Upper lobe of left lung (tissue), 6 donors: ENCODE measurements at regions not wholly inside any gene's neighbourhood (a gene's known extent, or its start where the extent isn't known, plus 50 kb on each side); places are given as distances from the start of the nearest gene placed in this dataset.

Experiments used
- ATAC-seq, 2 donors: fragments of 200-7000 bp; cut with Tn5 transposase; one replicate each; pipeline ENCODE4 v1.9.1; 2022; ENCODE audit warnings: mild to moderate bottlenecking in 2 of 2, moderate library complexity in 2 of 2; ENCODE audit not compliant: low FRiP score in 2 of 2
- DNase-seq, 2 donors: peaks; one replicate each; pipeline ENCODE4 v3.0.0-alpha.2; 2019 to 2020
- H3K27ac ChIP-seq, 4 donors: fragments of 200-600 bp; sonication (generic); one replicate each; pipeline ENCODE4 v1.5.1; 2016 to 2019
- H3K27me3 ChIP-seq, 4 donors: fragments of 200-600 bp; sonication (generic); one replicate each; pipeline ENCODE4 v1.5.1; 2017 to 2019
- H3K36me3 ChIP-seq, 4 donors: fragments of 200-600 bp; sonication (generic); one replicate each; pipeline ENCODE4 v1.5.1; 2016 to 2019
- H3K4me1 ChIP-seq, 4 donors: fragments of 200-600 bp; sonication (generic); one replicate each; pipeline ENCODE4 v1.5.1; 2018 to 2019
- H3K4me3 ChIP-seq, 4 donors: fragments of 200-600 bp; sonication (generic); one replicate each; pipeline ENCODE4 v1.5.1; 2017 to 2019; ENCODE audit warnings: mild to moderate bottlenecking in 2 of 4, moderate library complexity in 1 of 4
- H3K9me3 ChIP-seq, 4 donors: fragments of 200-600 bp; sonication (generic); one replicate each; pipeline ENCODE4 v1.5.1; 2018 to 2019
- CTCF ChIP-seq, 6 experiments: fragments of 450-650 bp in 4 of 6; fragments of 200-600 bp in 2 of 6; sonication (generic) in 2 of 6; IDR thresholded peaks; one replicate each; pipeline ENCODE4 v1.5.1; 2016 to 2019; ENCODE audit warnings: antibody characterized with exemption in 6 of 6
- EP300 ChIP-seq, 4 donors: sonication (generic); formaldehyde crosslinking; IDR thresholded peaks; one replicate each; pipeline ENCODE4 v1.5.1; 2017; ENCODE audit warnings: antibody characterized with exemption in 4 of 4, control low read depth in 2 of 4
- POLR2A ChIP-seq, 4 donors: fragments of 450-650 bp; IDR thresholded peaks; one replicate each; pipeline ENCODE4 v1.5.1; 2016 to 2017; ENCODE audit warnings: antibody characterized with exemption in 4 of 4, mild to moderate bottlenecking in 2 of 4
- POLR2AphosphoS5 ChIP-seq, 2 donors: sonication (generic); formaldehyde crosslinking; IDR thresholded peaks; one replicate each; pipeline ENCODE4 v1.5.1; 2017; ENCODE audit warnings: antibody characterized with exemption in 2 of 2
- WGBS, 2 donors: methylation state at CpG; one replicate each; pipeline ENCODE4 v1.1.5; 2017 to 2018; 5-methylcytosine and 5-hydroxymethylcytosine counted together
- donor health status: DM: no; HTN: no; CAD: no; lungs with moderate emphysema.
- donor health status: DM: no; HTN: yes; CAD: no; lungs with severe emphysema.

GRCh38 chr3:13217736-13218540, 144.7 kb upstream of the IQSEC1 start:
- no peaks in the 10 kb centered on the region for H3K9me3 ChIP-seq
- H3K4me3 ChIP-seq, result no peak overlapping the region
- no peak overlapping the region for H3K27ac ChIP-seq
- no peaks in the 10 kb centered on the region for H3K36me3 ChIP-seq
- TF ChIP-seq POLR2A (IDR thresholded peaks at IDR 0.05) (no peak), POLR2AphosphoS5 (IDR thresholded peaks at IDR 0.05) (no peak), EP300 (IDR thresholded peaks at IDR 0.05) (no peak), CTCF (IDR thresholded peaks at IDR 0.05) (no peak)
- H3K27me3 ChIP-seq, result no peaks in the 10 kb centered on the region
- ATAC-seq (no peak), DNase-seq (no peak)
- no peaks in the 10 kb centered on the region for H3K4me1 ChIP-seq
- 84 to 91% methylated on average over 5 to 9 of the region's 9 CpGs for WGBS, 2 donors

- Histone ChIP-seq H3K27ac (no peak overlapping the region), H3K4me1 (no peaks in the 10 kb centered on the region), H3K27me3 (no peaks in the 10 kb centered on the region), H3K36me3 (no peaks in the 10 kb centered on the region), H3K9me3 (no peaks in the 10 kb centered on the region), H3K4me3 (no peak overlapping the region)
- DNase-seq, result no peak
- WGBS, 2 donors, result 89 to 94% methylated on average over 2 of the region's 2 CpGs
- TF ChIP-seq CTCF (IDR thresholded peaks at IDR 0.05), result no peak
- no peak for TF ChIP-seq EP300 (IDR thresholded peaks at IDR 0.05)
- TF ChIP-seq POLR2AphosphoS5 (IDR thresholded peaks at IDR 0.05), result no peak
- TF ChIP-seq POLR2A (IDR thresholded peaks at IDR 0.05), result no peak
- ATAC-seq, result no peak
Measured at GRCh38 chr3:13217253-13217652, 144.0 kb upstream of the IQSEC1 start.

- no peak overlapping the region for H3K27ac ChIP-seq
- no peaks in the 10 kb centered on the region for H3K4me1 ChIP-seq
- no peak for ATAC-seq
- no peaks in the 10 kb centered on the region for H3K36me3 ChIP-seq
- 67 to 71% methylated on average over 2 to 8 of the region's 8 CpGs for WGBS, 2 donors
- TF ChIP-seq CTCF (IDR thresholded peaks at IDR 0.05), result no peak
- no peak for TF ChIP-seq EP300 (IDR thresholded peaks at IDR 0.05)
- TF ChIP-seq POLR2A (IDR thresholded peaks at IDR 0.05), result no peak
- TF ChIP-seq POLR2AphosphoS5 (IDR thresholded peaks at IDR 0.05), result no peak
- H3K9me3 ChIP-seq, result no peaks in the 10 kb centered on the region
- no peak overlapping the region for H3K4me3 ChIP-seq
- no peak for DNase-seq
- H3K27me3 ChIP-seq, result no peaks in the 10 kb centered on the region
Measured at GRCh38 chr3:13215940-13216546, 142.8 kb upstream of the IQSEC1 start.

- Histone ChIP-seq H3K9me3 (no peaks in the 10 kb centered on the region), H3K36me3 (no peaks in the 10 kb centered on the region), H3K27ac (no peak overlapping the region), H3K27me3 (no peaks in the 10 kb centered on the region), H3K4me1 (no peaks in the 10 kb centered on the region), H3K4me3 (no peak overlapping the region)
- TF ChIP-seq POLR2AphosphoS5 (IDR thresholded peaks at IDR 0.05) (no peak), POLR2A (IDR thresholded peaks at IDR 0.05) (no peak), CTCF (IDR thresholded peaks at IDR 0.05) (no peak), EP300 (IDR thresholded peaks at IDR 0.05) (no peak)
- 86 to 90% methylated on average over 9 to 15 of the region's 15 CpGs for WGBS, 2 donors
- DNase-seq (no peak), ATAC-seq (no peak)
Measured at GRCh38 chr3:13214847-13215472, 141.7 kb upstream of the IQSEC1 start.
